NB4 (cell line): ENCODE measurements at regions not wholly inside any gene's neighbourhood (a gene's known extent, or its start where the extent isn't known, plus 50 kb on each side); places are given as distances from the start of the nearest gene placed in this dataset.

Source experiments
- DNase-seq: peaks from one replicate; pipeline ENCODE4 v3.0.0; 2010; ENCODE audit warnings: low read depth
- H3K4me3 ChIP-seq: one replicate; pipeline ENCODE4 v1.5.1; 2011; ENCODE audit warnings: mild to moderate bottlenecking, low read depth, low read length, moderate library complexity
- MYC ChIP-seq: IDR thresholded peaks from 2 replicates; pipeline ENCODE4 v1.6.1; 2011; ENCODE audit warnings: low read depth, low read length
- POLR2A ChIP-seq: IDR thresholded peaks from 2 replicates; pipeline ENCODE4 v1.6.1; 2011; ENCODE audit warnings: mild to moderate bottlenecking; ENCODE audit not compliant: insufficient read length; ENCODE audit errors: extremely low read depth
- TF ChIP-seq, protein P1 (sequence below): IDR thresholded peaks from one replicate; pipeline ENCODE4 v1.5.1; 2012; ENCODE audit warnings: low read depth, low read length
- TF ChIP-seq, protein P2 (sequence below): IDR thresholded peaks from 2 replicates; pipeline ENCODE4 v1.6.1; 2011; ENCODE audit warnings: low read depth, low read length

DNA sequence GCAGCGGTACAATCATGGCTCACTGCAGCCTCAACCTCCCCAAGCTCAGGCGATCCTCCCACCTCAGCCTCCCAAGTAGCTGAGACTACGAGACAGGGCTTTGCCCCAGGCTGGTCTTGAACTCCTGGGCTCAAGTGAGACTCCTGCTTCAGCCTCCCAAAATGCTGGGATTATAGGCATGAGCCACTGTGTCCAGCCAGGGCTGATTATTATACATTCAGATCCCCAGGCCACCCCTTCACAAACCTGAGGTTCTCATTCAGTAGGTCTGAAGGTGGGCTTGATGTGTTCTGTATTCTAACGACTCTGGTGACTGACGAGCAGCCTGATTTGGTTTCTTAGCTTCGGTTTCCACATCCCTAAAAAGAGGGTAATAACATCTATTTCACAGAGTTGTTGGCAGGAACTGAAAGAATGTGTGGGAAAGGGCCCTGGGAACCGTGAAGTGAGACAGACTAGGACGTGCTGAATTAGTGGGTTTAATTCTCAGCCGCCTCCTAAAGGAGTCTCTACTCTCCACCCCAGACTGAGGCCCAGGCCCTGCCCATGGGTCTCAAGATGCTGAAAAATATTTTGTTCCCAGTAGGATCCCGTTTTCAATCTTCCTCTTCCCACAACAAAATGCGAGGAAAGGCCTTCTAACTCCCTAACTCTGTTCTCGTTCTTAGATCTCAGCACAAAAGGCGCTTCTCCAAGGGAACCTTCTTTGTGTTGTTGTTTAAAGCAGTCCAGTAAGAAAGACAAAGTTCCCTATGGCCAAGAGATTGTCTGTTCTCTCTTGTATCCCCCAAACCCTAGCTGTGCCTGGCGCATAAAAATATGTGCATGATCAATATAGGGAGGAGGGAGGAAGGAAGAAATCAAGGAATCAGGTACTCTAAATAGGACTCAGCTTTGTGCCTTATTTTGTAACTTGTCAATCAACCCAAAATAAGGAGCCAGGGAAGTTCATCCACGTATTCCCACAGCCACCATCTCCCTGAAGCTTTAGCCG is 210.0 kb upstream of the TOPAZ1 start:
- no peak for TF ChIP-seq POLR2A
- no peak for TF ChIP-seq MYC
- TF ChIP-seq, protein P1, sequence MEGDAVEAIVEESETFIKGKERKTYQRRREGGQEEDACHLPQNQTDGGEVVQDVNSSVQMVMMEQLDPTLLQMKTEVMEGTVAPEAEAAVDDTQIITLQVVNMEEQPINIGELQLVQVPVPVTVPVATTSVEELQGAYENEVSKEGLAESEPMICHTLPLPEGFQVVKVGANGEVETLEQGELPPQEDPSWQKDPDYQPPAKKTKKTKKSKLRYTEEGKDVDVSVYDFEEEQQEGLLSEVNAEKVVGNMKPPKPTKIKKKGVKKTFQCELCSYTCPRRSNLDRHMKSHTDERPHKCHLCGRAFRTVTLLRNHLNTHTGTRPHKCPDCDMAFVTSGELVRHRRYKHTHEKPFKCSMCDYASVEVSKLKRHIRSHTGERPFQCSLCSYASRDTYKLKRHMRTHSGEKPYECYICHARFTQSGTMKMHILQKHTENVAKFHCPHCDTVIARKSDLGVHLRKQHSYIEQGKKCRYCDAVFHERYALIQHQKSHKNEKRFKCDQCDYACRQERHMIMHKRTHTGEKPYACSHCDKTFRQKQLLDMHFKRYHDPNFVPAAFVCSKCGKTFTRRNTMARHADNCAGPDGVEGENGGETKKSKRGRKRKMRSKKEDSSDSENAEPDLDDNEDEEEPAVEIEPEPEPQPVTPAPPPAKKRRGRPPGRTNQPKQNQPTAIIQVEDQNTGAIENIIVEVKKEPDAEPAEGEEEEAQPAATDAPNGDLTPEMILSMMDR, result no peak
- TF ChIP-seq, protein P2, sequence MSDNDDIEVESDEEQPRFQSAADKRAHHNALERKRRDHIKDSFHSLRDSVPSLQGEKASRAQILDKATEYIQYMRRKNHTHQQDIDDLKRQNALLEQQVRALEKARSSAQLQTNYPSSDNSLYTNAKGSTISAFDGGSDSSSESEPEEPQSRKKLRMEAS, result no peak
- H3K4me3 ChIP-seq, result no peak overlapping the region
- no peak for DNase-seq

DNA sequence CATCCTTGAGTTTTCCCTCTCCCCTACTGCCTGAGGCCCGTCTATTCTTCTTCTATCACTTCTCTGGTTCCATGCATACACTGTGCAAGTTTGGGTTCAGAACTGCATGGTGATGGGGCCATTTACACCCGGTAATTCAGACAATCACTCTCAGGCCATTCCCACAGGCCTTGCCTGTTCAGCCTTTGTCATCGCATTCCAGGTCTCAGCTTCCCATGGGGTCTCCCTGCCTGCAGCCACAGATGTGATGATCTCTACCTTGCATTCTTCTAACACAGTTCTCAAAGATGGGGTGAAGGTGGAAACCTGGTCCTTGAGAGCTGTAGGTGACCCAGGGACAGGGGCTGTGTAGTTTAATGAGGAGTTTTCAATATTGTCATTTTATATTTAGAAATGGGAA is 209.2 kb upstream of the TOPAZ1 start:
- no peak for DNase-seq
- H3K4me3 ChIP-seq, result no peak overlapping the region
- TF ChIP-seq POLR2A (no peak), MYC (no peak)
- TF ChIP-seq, protein P1, result no peak
- TF ChIP-seq, protein P2, result no peak

DNA sequence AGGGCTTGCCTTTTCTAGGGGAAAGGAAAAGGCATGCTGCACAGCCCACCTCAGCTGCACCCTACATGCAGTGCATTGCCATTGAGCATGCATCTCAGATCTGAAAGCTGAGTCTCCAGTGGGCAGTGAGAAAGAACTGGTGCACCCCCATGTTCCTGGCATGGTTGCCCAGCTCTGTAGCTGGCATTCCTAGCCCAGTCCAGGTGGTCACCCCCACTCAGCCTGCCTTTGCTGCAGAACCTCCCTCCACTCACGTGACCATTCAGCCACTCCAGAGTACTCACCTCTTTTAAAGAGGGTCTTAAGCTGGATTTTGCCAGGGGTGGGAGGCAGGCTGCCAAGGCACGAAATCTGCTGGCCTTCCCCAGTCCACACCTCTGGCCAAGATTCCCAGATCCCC is 208.6 kb upstream of the TOPAZ1 start:
- DNase-seq, result no peak
- TF ChIP-seq POLR2A (no peak), MYC (no peak)
- no peak overlapping the region for H3K4me3 ChIP-seq

DNA sequence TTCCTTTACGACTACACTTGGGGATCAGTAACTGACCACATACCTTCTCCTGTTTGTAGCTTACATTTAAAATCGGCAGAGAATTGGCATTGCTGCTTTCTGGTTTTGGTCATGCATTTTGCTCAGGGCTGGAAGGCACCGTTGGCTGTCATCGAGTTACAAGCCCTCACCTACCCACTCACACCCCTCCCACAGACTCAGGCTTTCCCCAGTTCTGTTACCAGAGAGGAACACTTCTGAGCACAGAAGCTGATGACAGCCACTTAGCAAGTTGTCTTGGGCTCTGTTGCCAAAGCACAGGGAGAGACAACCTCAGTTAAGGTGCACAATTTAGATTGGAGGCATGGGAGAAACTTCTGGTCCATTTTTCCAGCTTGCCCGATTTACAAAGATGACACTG is 204.8 kb upstream of the TOPAZ1 start:
- no peak for DNase-seq
- TF ChIP-seq POLR2A (no peak), MYC (no peak)
- TF ChIP-seq, protein P1, result no peak
- TF ChIP-seq, protein P2, result no peak
- H3K4me3 ChIP-seq, result no peak overlapping the region

DNA sequence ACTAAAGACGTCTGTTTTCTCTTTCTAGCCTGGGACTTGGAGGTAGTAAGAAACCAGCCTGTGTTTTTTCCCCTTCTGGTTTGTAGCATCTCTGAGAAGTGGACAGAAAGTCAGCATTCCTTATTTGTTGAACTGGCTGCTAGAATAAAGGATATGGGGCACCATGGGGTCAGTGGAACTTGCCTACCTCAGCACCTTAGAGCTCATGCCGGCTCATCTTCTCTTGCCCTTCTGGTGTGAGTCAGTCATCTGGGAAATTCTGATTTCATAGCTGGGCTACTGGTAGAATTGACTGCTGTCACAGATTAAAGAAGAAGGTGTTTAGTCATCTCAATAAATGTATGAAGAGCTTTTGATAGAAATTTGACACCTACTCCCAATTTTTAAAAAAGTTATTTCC is 202.7 kb upstream of the TOPAZ1 start:
- H3K4me3 ChIP-seq, result no peak overlapping the region
- TF ChIP-seq MYC (no peak), POLR2A (no peak)
- TF ChIP-seq, protein P2, result no peak
- TF ChIP-seq, protein P1, result no peak
- no peak for DNase-seq

DNA sequence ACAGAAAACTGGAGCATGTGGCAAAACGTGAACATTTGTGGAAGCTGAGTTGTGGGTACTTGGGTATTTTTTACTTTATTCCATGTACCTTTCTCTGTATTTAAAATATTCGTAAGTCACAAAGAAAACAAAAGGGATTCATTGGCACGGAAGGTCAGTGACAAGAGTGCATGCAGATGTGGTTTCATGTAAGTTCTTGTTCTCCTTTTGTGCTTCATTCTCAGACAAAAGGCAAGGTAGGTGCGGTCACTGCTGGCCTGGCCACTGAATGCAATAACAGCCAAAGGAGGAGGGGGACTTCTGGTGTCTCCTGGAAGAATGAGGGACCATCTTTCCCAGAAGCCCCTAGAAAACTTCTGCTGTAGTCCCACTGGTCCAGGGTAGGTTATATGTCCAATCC is 200.0 kb upstream of the TOPAZ1 start:
- H3K4me3 ChIP-seq, result no peak overlapping the region
- DNase-seq, result no peak
- TF ChIP-seq MYC (no peak), POLR2A (no peak)
- TF ChIP-seq, protein P1, result no peak
- TF ChIP-seq, protein P2, result no peak
